Mesodermal cell (in vitro differentiated cells): ENCODE measurements at regions not wholly inside any gene's neighbourhood (a gene's known extent, or its start where the extent isn't known, plus 50 kb on each side); places are given as distances from the start of the nearest gene placed in this dataset.

Experiments used
- H3K27ac ChIP-seq: 2 replicates; pipeline ENCODE4 v1.7.0; 2013; ENCODE audit warnings: mild to moderate bottlenecking, low read depth, low read length, moderate library complexity; ENCODE audit not compliant: severe bottlenecking
- H3K36me3 ChIP-seq: 2 replicates; pipeline ENCODE4 v1.7.1; 2013; ENCODE audit warnings: mild to moderate bottlenecking, low read length, moderate library complexity; ENCODE audit not compliant: control insufficient read depth, insufficient read depth
- H3K4me1 ChIP-seq: one replicate; pipeline ENCODE4 v1.7.1; 2013; ENCODE audit warnings: mild to moderate bottlenecking, low read length; ENCODE audit not compliant: insufficient read depth, control insufficient read depth, poor library complexity, severe bottlenecking
- H3K4me3 ChIP-seq: 2 replicates; pipeline ENCODE4 v1.7.0; 2013; ENCODE audit warnings: low read length, control low read depth, mild to moderate bottlenecking; ENCODE audit not compliant: insufficient read depth, poor library complexity, severe bottlenecking; ENCODE audit errors: extremely low read depth
- H3K9me3 ChIP-seq: 2 replicates; pipeline ENCODE4 v1.7.1; 2013; ENCODE audit warnings: mild to moderate bottlenecking, low read length, moderate library complexity; ENCODE audit not compliant: control insufficient read depth
- whole genome bisulfite sequencing, 2 experiments: methylation state at CpG; one replicate each; pipeline ENCODE4 v1.1.5; 2013; ENCODE audit warnings: missing lambda C conversion rate in 2 of 2; ENCODE audit not compliant: insufficient coverage in 2 of 2; 5-methylcytosine and 5-hydroxymethylcytosine counted together

- Histone ChIP-seq H3K4me1 (no peaks in the 10 kb centered on the region), H3K9me3 (no peaks in the 10 kb centered on the region), H3K4me3 (no peak overlapping the region), H3K27ac (no peak overlapping the region), H3K36me3 (no peaks in the 10 kb centered on the region)
- 78 to 92% methylated on average over 2 of the region's 4 CpGs for WGBS, 2 experiments
Measured at GRCh38 chr20:56835829-56836550, 206.9 kb downstream of the TFAP2C start.

- H3K36me3 ChIP-seq: no peaks in the 10 kb centered on the region
- 98 to 100% methylated on average over 2 of the region's 2 CpGs for WGBS, 2 experiments
Measured at GRCh38 chr20:56839222-56839621, 210.1 kb downstream of the TFAP2C start.

GRCh38 chr20:56839786-56840185 is 210.7 kb downstream of the TFAP2C start:
- Histone ChIP-seq H3K9me3 (no peaks in the 10 kb centered on the region), H3K36me3 (no peaks in the 10 kb centered on the region), H3K4me3 (no peak overlapping the region), H3K4me1 (no peaks in the 10 kb centered on the region), H3K27ac (no peak overlapping the region)
- whole genome bisulfite sequencing, 2 experiments: 83 to 94% methylated on average over 2 to 3 of the region's 5 CpGs

More at GRCh38 chr20:56839222-56839621, 210.1 kb downstream of the TFAP2C start:
- no peaks in the 10 kb centered on the region for H3K4me1 ChIP-seq
- H3K4me3 ChIP-seq: no peak overlapping the region
- no peaks in the 10 kb centered on the region for H3K9me3 ChIP-seq
- H3K27ac ChIP-seq: no peak overlapping the region

GRCh38 chr20:56840716-56841261 is 211.7 kb downstream of the TFAP2C start:
- no peak overlapping the region for H3K4me3 ChIP-seq
- WGBS, 2 experiments: 83 to 88% methylated on average over 3 of the region's 3 CpGs
- H3K9me3 ChIP-seq: no peaks in the 10 kb centered on the region
- H3K27ac ChIP-seq: no peak overlapping the region
- H3K4me1 ChIP-seq: no peaks in the 10 kb centered on the region
- H3K36me3 ChIP-seq: no peaks in the 10 kb centered on the region

GRCh38 chr20:56841346-56841908 is 212.3 kb downstream of the TFAP2C start:
- H3K4me3 ChIP-seq: no peak overlapping the region
- H3K9me3 ChIP-seq: no peaks in the 10 kb centered on the region
- 70 to 76% methylated on average over 4 to 5 of the region's 6 CpGs for WGBS, 2 experiments
- H3K27ac ChIP-seq: no peak overlapping the region
- H3K36me3 ChIP-seq: no peaks in the 10 kb centered on the region
- H3K4me1 ChIP-seq: no peaks in the 10 kb centered on the region

- Histone ChIP-seq H3K9me3 (no peaks in the 10 kb centered on the region), H3K4me3 (no peak overlapping the region), H3K27ac (no peak overlapping the region), H3K36me3 (no peaks in the 10 kb centered on the region), H3K4me1 (no peaks in the 10 kb centered on the region)
- WGBS, 2 experiments: 92 to 95% methylated on average over 7 to 9 of the region's 9 CpGs
Measured at GRCh38 chr20:56842056-56842455, 212.9 kb downstream of the TFAP2C start.

- 88 to 93% methylated on average over 5 of the region's 7 CpGs for WGBS, 2 experiments
- no peaks in the 10 kb centered on the region for H3K36me3 ChIP-seq
Measured at GRCh38 chr20:56843386-56843785, 214.3 kb downstream of the TFAP2C start.

GRCh38 chr20:56843817-56844216 is 214.7 kb downstream of the TFAP2C start:
- H3K4me1 ChIP-seq: no peaks in the 10 kb centered on the region
- WGBS, 2 experiments: 50 to 60% methylated on average over 2 to 4 of the region's 4 CpGs

More at GRCh38 chr20:56843386-56843785, 214.3 kb downstream of the TFAP2C start:
- Histone ChIP-seq H3K4me3 (no peak overlapping the region), H3K4me1 (no peaks in the 10 kb centered on the region), H3K9me3 (no peaks in the 10 kb centered on the region), H3K27ac (no peak overlapping the region)

GRCh38 chr20:56845546-56846086 is 216.5 kb downstream of the TFAP2C start:
- no peak overlapping the region for H3K4me3 ChIP-seq
- H3K27ac ChIP-seq: no peak overlapping the region
- H3K36me3 ChIP-seq: no peaks in the 10 kb centered on the region
- no peaks in the 10 kb centered on the region for H3K4me1 ChIP-seq
- H3K9me3 ChIP-seq: no peaks in the 10 kb centered on the region
- 92 to 93% methylated on average over 2 of the region's 4 CpGs for WGBS, 2 experiments

More at GRCh38 chr20:56843817-56844216, 214.7 kb downstream of the TFAP2C start:
- Histone ChIP-seq H3K4me3 (no peak overlapping the region), H3K27ac (no peak overlapping the region), H3K9me3 (no peaks in the 10 kb centered on the region), H3K36me3 (no peaks in the 10 kb centered on the region)

- Histone ChIP-seq H3K27ac (no peak overlapping the region), H3K9me3 (no peaks in the 10 kb centered on the region), H3K4me1 (no peaks in the 10 kb centered on the region), H3K36me3 (no peaks in the 10 kb centered on the region), H3K4me3 (no peak overlapping the region)
- WGBS, 2 experiments: 72 to 82% methylated on average over 11 to 12 of the region's 12 CpGs
Measured at GRCh38 chr20:56848561-56848960, 219.5 kb downstream of the TFAP2C start.

- H3K9me3 ChIP-seq: no peaks in the 10 kb centered on the region
- H3K4me1 ChIP-seq: no peaks in the 10 kb centered on the region
- H3K36me3 ChIP-seq: no peaks in the 10 kb centered on the region
- H3K27ac ChIP-seq: no peak overlapping the region
- no CpG with 5 or more reads among the region's 1 CpG for WGBS, 2 experiments
- H3K4me3 ChIP-seq: no peak overlapping the region
Measured at GRCh38 chr20:56851552-56851951, 222.4 kb downstream of the TFAP2C start.
